Epithelial cell of prostate (primary cell): ENCODE measurements at regions not wholly inside any gene's neighbourhood (a gene's known extent, or its start where the extent isn't known, plus 50 kb on each side); places are given as distances from the start of the nearest gene placed in this dataset.
"Not testable (repeated sequence)": the region's sequence is repeated elsewhere in the genome, so short reads cannot be mapped to it uniquely, and the experiment has no call there.

Source experiments
- DNase-seq: peaks from one replicate; pipeline ENCODE4 v3.0.0-alpha.2; 2011; ENCODE audit warnings: low read depth, low spot score
- H3K27ac ChIP-seq: fragments of 450-650 bp; 2 replicates; pipeline ENCODE4 v1.5.1; 2017; ENCODE audit warnings: mild to moderate bottlenecking

DNA sequence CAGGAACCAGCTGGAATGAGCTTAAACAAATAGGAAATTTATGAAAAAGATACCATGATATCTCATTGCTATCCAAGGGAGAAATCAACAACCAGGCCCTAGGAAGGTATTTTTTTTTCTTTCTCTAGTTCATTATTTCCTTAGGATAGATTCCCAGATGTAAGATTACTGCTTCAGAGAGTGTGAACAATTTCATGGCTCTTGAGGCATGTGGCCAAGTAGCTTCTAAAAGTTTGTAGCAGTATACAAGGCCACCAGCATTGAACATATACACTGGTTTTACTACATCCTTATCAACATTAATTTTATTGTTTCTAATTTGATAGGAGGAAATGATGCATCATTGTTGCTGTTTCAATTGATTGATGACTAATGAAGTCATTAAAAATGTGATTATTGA is 201.2 kb downstream of the SREK1 start:
- no peak overlapping the region for H3K27ac ChIP-seq
- DNase-seq = no peak

DNA sequence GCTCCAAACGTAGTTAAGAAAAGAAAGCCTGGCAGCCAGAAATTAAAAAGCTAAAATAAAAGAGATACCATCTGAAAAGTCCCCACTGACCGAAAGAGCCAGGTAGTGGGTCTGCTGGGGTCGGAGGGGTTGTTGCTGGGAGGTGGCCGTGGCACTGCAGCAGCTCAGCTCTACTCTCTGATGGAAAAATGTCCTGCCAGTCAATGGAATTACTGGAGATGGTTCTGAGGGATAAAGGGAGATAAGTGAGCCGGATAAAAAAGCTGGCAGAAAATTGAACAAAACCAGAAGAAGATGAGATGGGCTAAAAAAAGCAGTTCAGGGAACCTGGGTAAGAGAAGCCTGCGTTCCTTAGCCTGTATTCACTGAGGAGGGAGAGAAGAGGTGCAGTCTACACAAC is 202.8 kb downstream of the SREK1 start:
- no peak overlapping the region for H3K27ac ChIP-seq
- DNase-seq = no peak

- DNase-seq = no peak
- H3K27ac ChIP-seq = no peak overlapping the region
Observed at GRCh38 chr5:66348387-66349125, 204.5 kb downstream of the SREK1 start.

DNA sequence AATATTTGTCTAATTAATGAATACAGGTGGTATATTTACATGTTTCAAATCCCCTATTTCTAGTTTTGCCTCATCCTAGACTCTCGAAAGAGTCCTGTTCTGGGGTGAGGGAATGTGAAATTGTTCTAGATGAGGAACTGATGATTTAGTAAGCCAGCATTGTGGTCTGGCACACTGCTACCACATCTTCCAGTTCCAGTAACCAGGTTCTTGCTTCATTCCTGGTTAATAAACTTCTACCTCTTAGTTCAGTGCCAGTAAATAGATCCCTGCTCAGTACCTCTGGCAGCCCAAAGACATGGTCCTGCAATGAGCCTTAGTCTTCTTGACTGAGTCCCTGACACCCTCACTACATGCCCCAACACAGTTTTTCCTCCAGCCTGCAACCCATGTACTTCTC is 207.7 kb downstream of the SREK1 start:
- no peak overlapping the region for H3K27ac ChIP-seq
- DNase-seq = no peak

DNA sequence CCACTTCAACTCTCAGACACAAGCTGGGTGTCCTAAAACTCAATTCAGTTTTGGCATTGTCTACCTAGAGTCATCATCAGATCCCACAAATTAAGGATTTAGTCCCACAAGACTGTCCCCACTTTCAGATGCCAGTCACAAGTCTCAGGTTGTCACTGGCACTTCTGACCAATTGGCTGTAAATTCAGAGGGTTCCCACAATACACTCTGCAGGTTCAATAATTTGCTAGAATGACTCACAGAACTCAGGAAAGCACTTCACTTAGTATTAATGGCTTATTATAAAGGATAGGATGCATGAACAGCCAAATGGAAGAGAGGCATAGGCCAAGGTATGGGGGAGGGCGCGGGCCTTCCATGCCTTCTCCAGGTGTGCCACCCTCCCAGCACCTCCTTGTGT is 209.1 kb downstream of the SREK1 start:
- no peak overlapping the region for H3K27ac ChIP-seq
- no peak for DNase-seq

DNA sequence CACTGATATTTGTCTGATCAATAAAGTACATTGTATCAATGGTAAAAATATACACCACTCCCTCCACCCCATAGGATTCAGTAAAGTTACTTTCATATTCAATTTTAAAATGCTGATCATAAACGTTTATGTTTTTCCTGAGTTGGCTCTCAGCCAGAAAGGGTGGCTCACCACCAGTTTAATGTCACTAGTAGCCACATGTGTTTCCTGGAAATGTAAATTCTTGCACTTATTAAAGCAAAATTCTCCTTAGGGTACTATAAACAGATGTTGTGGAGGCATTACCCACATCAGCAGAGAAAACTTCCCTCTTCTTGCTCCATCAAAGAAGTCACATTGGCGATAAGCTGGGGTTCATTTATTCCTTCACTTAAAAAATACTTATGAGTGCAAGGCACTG is 210.3 kb downstream of the SREK1 start:
- no peak for DNase-seq
- H3K27ac ChIP-seq = no peak overlapping the region

GRCh38 chr5:66356011-66356565 is 212.0 kb downstream of the SREK1 start:
- no peak overlapping the region for H3K27ac ChIP-seq
- DNase-seq = no peak

GRCh38 chr5:66358741-66359140 is 214.6 kb downstream of the SREK1 start:
- no peak overlapping the region for H3K27ac ChIP-seq
- no peak for DNase-seq

GRCh38 chr5:66361070-66361469 is 217.0 kb downstream of the SREK1 start:
- no peak for DNase-seq
- H3K27ac ChIP-seq = no peak overlapping the region

- DNase-seq = no peak
- no peak overlapping the region for H3K27ac ChIP-seq
Observed at GRCh38 chr5:66362046-66362445, 217.9 kb downstream of the SREK1 start.

GRCh38 chr5:66362687-66363086 is 218.6 kb downstream of the SREK1 start:
- no peak for DNase-seq
- no peak overlapping the region for H3K27ac ChIP-seq

- H3K27ac ChIP-seq = no peak overlapping the region
- DNase-seq = no peak
Observed at GRCh38 chr5:66363097-66363496, 219.0 kb downstream of the SREK1 start.

DNA sequence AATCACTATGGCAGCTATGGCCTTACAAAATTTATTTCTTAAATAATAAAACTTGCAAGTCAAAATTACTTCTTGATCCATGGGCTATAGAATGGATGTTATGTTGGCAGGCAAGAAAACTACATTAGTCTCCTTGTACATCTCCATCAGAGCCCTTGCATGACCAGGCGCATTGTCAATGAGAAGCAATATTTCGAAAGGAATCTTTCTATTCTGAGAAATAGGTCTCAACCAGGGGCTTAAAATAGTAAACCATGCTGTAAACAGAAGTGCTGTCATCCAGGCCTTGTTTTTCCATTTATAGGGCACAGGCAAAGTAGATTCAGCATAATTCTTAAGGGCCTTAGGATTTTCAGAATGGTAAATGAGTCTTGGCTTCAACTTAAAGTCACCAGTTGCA is 220.1 kb downstream of the SREK1 start:
- no peak for DNase-seq
- H3K27ac ChIP-seq = no peak overlapping the region

- no peak overlapping the region for H3K27ac ChIP-seq
- no peak for DNase-seq
Observed at GRCh38 chr5:66365981-66366380, 221.9 kb downstream of the SREK1 start.

DNA sequence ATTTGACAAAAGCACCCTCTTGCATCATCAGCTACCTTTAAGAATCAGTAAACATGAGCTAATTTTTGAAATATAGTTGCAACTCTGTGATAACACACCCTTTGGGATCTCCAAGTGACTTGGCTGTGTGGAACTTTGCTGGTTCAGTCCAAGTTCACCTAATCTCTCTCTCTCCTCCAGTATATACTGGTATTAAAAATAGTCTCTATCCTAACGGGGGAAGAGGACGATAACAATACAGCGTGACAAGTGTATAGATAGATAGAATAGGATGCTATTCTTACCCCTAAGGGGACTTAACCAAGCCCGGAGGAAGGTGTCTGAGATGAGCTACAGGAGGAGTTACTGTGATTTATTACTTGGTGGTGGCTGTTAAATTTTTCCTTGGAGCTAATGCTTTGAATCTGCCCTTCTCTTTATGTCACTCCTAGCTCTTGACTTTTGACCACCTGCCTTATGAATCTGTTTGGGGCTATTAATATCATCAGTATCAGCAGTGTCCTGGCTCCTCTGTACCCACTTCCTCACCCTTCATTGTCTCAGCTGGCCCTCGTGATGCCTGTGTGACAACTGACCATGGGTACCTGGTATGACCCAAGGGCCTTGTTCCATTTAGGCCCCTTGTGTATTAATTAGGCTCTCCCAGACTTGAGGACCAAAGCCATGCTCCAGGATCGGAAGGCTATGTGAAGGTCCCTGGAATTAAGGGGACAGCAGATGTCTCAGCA is 223.9 kb downstream of the SREK1 start:
- DNase-seq = no peak
- no peak overlapping the region for H3K27ac ChIP-seq

DNA sequence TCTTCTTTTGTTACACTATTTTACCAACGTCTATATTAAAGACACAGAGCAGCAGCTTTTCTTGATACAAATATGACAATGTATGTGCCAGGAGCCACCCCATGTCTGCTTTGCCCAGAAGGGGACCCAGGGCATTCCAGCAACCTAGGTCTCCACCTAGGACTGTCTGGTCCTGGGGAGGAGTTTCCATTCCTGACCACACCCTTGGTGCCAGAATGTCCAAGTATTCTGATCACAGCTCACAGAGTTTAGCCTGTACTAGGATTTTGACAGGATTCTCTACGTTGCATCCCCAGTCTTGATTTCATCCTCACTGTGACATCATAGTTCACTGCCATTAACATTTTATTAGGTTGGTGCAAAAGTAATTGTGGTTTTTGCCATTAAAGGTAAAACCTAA is 224.7 kb downstream of the SREK1 start:
- no peak overlapping the region for H3K27ac ChIP-seq
- no peak for DNase-seq

DNA sequence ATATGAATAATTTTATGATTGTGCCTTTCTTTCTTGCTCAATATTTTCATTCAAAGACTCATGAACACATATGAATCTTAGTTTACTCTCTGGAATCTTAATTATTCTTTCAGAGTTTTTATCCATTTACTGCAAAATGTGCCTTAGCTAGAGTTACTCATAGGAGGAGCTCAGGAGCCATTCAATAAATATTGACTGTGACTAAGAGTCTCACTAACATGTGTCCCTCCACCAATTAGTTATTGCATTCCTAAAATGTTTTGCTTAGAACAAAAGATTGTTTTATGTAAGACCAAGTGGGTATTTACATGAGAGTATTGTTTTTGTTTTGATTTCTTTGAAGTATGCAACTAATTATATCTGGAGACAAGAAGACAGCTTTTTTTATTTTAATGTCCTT is 218.4 kb upstream of the MAST4 start:
- no peak overlapping the region for H3K27ac ChIP-seq
- no peak for DNase-seq

GRCh38 chr5:66378407-66378806 is 217.8 kb upstream of the MAST4 start:
- H3K27ac ChIP-seq = no peak overlapping the region
- DNase-seq = no peak

- H3K27ac ChIP-seq = no peak overlapping the region
- no peak for DNase-seq
Observed at GRCh38 chr5:66382152-66382551, 214.0 kb upstream of the MAST4 start.

DNA sequence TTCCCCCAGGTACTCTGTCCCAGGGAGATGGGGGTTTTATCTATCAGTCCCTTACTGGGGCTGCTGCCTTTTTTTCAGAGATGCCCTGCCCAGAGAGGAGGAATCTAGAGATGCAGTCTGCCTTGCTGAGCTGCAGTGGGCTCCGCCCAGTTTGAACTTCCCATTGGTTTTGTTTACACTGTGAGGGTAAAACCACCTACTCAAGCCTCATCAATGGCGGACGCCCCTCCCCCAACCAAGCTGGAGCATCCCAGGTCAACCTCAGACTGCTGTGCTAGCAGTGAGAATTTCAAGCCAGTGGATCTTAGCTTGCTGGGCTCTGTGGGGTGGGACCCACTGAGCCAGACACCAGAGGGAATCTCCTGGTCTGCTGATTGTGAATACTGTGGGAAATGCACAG is 191.0 kb upstream of the MAST4 start:
- DNase-seq, H3K27ac ChIP-seq: not testable (repeated sequence)

- no peak for DNase-seq
- no peak overlapping the region for H3K27ac ChIP-seq
Observed at GRCh38 chr5:66406761-66407336, 189.3 kb upstream of the MAST4 start.
